Endothelial cell of umbilical vein (primary cell): ENCODE measurements at regions not wholly inside any gene's neighbourhood (a gene's known extent, or its start where the extent isn't known, plus 50 kb on each side); places are given as distances from the start of the nearest gene placed in this dataset.

ENCODE experiments used
- BruUV-seq: library from RNA; stranded (reverse); fragments of 400-500 nt; replicated peaks from 2 replicates; lab custom pipeline; 2021; lab: Mats Ljungman, UMichigan
- CTCF ChIA-PET: fragments of 300-600, 350-600 bp; sonication (Branson Sonifier 250); formaldehyde crosslinking; loops from one replicate; lab custom pipeline; 2021; ENCODE audit warnings: antibody characterized with exemption, inconsistent platforms; lab: Charles Lee
- POLR2A ChIA-PET: fragments of 300-600, 350-600 bp; sonication (Branson Sonifier 250); formaldehyde crosslinking; loops from one replicate; lab custom pipeline; 2021; ENCODE audit warnings: antibody characterized with exemption, inconsistent platforms; lab: Charles Lee
- DNase-seq: peaks from one replicate; pipeline ENCODE4 v3.0.0-alpha.2; 2011; ENCODE audit warnings: low read depth, low spot score
- FAIRE-seq: peaks from 2 replicates; lab custom pipeline; 2011; peaks lifted over from hg19 to GRCh38; lab: Jason Lieb, UNC
- H2AFZ ChIP-seq: 2 replicates; pipeline ENCODE4 v1.6.0; 2012; ENCODE audit warnings: low read depth, low read length, control low read depth, inconsistent platforms
- H3K27ac ChIP-seq: 2 replicates; pipeline ENCODE4 v1.5.1; 2011; ENCODE audit warnings: low read depth, mild to moderate bottlenecking, control low read depth, low read length, moderate library complexity; ENCODE audit not compliant: insufficient read depth
- H3K27me3 ChIP-seq, 2 experiments: 2 replicates each; pipeline versions ENCODE4 v1.6.0 to v1.6.1; 2011; ENCODE audit warnings: low read length in 2 of 2, mixed read lengths in 1 of 2; ENCODE audit not compliant: control insufficient read depth in 2 of 2, insufficient read depth in 2 of 2
- H3K36me3 ChIP-seq, 2 experiments: 2 replicates in 1 of 2; 3 replicates in 1 of 2; pipeline ENCODE4 v1.5.1; 2011; ENCODE audit warnings: low read length in 2 of 2, mild to moderate bottlenecking in 1 of 2, moderate library complexity in 1 of 2; ENCODE audit not compliant: control insufficient read depth in 2 of 2, insufficient read depth in 2 of 2; ENCODE audit errors: extremely low read depth in 1 of 2
- H3K4me1 ChIP-seq: 3 replicates; pipeline ENCODE4 v1.5.1; 2011; ENCODE audit warnings: mild to moderate bottlenecking, low read length; ENCODE audit not compliant: control insufficient read depth, insufficient read depth; ENCODE audit errors: extremely low read depth
- H3K4me2 ChIP-seq: 2 replicates; pipeline ENCODE4 v1.6.1; 2011; ENCODE audit warnings: low read length, control low read depth, mixed read lengths; ENCODE audit not compliant: insufficient read depth
- H3K4me3 ChIP-seq, 3 experiments: fragments of 200-600 bp in 1 of 3; sonication (generic), shearing (Covaris generic) in 1 of 3; replicated peaks in 1 of 3; 2 replicates each; pipeline ENCODE4 v1.5.1; 2011 to 2016; ENCODE audit warnings: control low read depth in 3 of 3, low read length in 3 of 3, mild to moderate bottlenecking in 2 of 3, inconsistent platforms in 1 of 3, low read depth in 1 of 3, moderate library complexity in 1 of 3; ENCODE audit not compliant: insufficient read depth in 1 of 3
- H3K79me2 ChIP-seq: 2 replicates; pipeline ENCODE4 v1.6.0; 2012; ENCODE audit warnings: low read length, inconsistent platforms; ENCODE audit not compliant: control insufficient read depth, insufficient read depth
- H3K9ac ChIP-seq: replicated peaks from 2 replicates; pipeline ENCODE3; 2011; ENCODE audit warnings: low read length, control low read depth; ENCODE audit not compliant: insufficient read depth; ENCODE audit errors: extremely low read depth
- H3K9me1 ChIP-seq: replicated peaks from 3 replicates; pipeline ENCODE4 v1.6.0; 2011; ENCODE audit warnings: mild to moderate bottlenecking, low read length; ENCODE audit not compliant: control insufficient read depth, insufficient read depth; ENCODE audit errors: extremely low read depth
- H3K9me3 ChIP-seq: replicated peaks from 2 replicates; pipeline ENCODE4 v1.5.1; 2012; ENCODE audit warnings: low read length, inconsistent platforms; ENCODE audit not compliant: control insufficient read depth, insufficient read depth
- H4K20me1 ChIP-seq: replicated peaks from 2 replicates; pipeline ENCODE3; 2011; ENCODE audit warnings: mild to moderate bottlenecking, low read length; ENCODE audit not compliant: control insufficient read depth, insufficient read depth; ENCODE audit errors: extremely low read depth
- CTCF ChIP-seq, 2 donors: IDR thresholded peaks; 1 replicate in 1 of 2; 2 replicates in 1 of 2; pipeline ENCODE4 v1.5.1; 2011; ENCODE audit warnings: low read length in 2 of 2, mild to moderate bottlenecking in 2 of 2, moderate library complexity in 2 of 2, control low read depth in 1 of 2, inconsistent platforms in 1 of 2, low read depth in 1 of 2; ENCODE audit not compliant: insufficient read depth in 1 of 2; ENCODE audit errors: extremely low read depth in 1 of 2
- EZH2 ChIP-seq: IDR thresholded peaks from 2 replicates; pipeline ENCODE4 v1.6.1; 2012; ENCODE audit warnings: borderline replicate concordance, low read depth, mild to moderate bottlenecking, moderate library complexity, low read length, inconsistent platforms; ENCODE audit not compliant: severe bottlenecking
- FOS ChIP-seq: IDR thresholded peaks from 2 replicates; pipeline ENCODE4 v1.6.1; 2011; ENCODE audit warnings: mild to moderate bottlenecking, low read length, moderate library complexity, borderline replicate concordance; ENCODE audit not compliant: insufficient read depth
- GATA2 ChIP-seq: IDR thresholded peaks from 2 replicates; pipeline ENCODE4 v1.7.0; 2011; ENCODE audit warnings: low read depth, mild to moderate bottlenecking, moderate library complexity, mixed read lengths, low read length; ENCODE audit not compliant: insufficient read length, insufficient read depth
- JUN ChIP-seq: IDR thresholded peaks from 2 replicates; pipeline ENCODE4 v1.6.1; 2011; ENCODE audit warnings: borderline replicate concordance, low read depth; ENCODE audit not compliant: insufficient read length, insufficient read depth
- MYC ChIP-seq: IDR thresholded peaks from one replicate; pipeline ENCODE4 v1.6.1; 2011; ENCODE audit warnings: mild to moderate bottlenecking, low read depth, low read length
- POLR2A ChIP-seq: IDR thresholded peaks from 2 replicates; pipeline ENCODE4 v1.6.1; 2012; ENCODE audit warnings: low read depth, mild to moderate bottlenecking, control low read depth, low read length
- POLR2AphosphoS5 ChIP-seq: IDR thresholded peaks from 2 replicates; pipeline ENCODE4 v1.6.1; 2012; ENCODE audit warnings: low read depth, mild to moderate bottlenecking, control low read depth, low read length, moderate library complexity; ENCODE audit not compliant: insufficient read depth
- dilution Hi-C: fragments of 300-500 bp; cut with MboI; formaldehyde crosslinking; loops from one replicate; pipeline ENCODE4 v1.15.0; 2019; ENCODE audit warnings: low sequenced_read_pairs; ENCODE audit not compliant: extremely low pct_ligation_motif_present
- intact Hi-C: fragments of 100-400 bp; cut with micrococcal nuclease; formaldehyde crosslinking; loops from one replicate; pipeline ENCODE4 v1.10.0; 2022
- TF ChIP-seq, protein P1 (sequence below): IDR thresholded peaks from 2 replicates; pipeline ENCODE4 v1.6.1; 2011; ENCODE audit not compliant: insufficient read depth, insufficient read length

GRCh38 chr2:221215487-221215886 lies 356.6 kb downstream of the EPHA4 start:
- Histone ChIP-seq H3K9ac (no peak overlapping the region), H3K27ac (no peak overlapping the region), H2AFZ (no peak overlapping the region), H3K36me3 (no peaks in the 10 kb centered on the region), H3K4me1 (no peaks in the 10 kb centered on the region), H3K4me2 (no peak overlapping the region), H3K27me3 (no peaks in the 10 kb centered on the region), H3K4me3 (no peak overlapping the region), H3K9me3 (no peaks in the 10 kb centered on the region), H3K79me2 (no peaks in the 10 kb centered on the region), H3K9me1 (no peaks in the 10 kb centered on the region), H4K20me1 (no peaks in the 10 kb centered on the region)
- no peak for DNase-seq
- TF ChIP-seq GATA2 (no peak), POLR2A (no peak), FOS (no peak)
- intact Hi-C loops (no loop called here), dilution Hi-C loops (no loop called here)
- no peak for FAIRE-seq
- BruUV-seq: no TSS peak
- ChIA-PET POLR2A (no interaction called here), CTCF (no interaction called here)

DNA sequence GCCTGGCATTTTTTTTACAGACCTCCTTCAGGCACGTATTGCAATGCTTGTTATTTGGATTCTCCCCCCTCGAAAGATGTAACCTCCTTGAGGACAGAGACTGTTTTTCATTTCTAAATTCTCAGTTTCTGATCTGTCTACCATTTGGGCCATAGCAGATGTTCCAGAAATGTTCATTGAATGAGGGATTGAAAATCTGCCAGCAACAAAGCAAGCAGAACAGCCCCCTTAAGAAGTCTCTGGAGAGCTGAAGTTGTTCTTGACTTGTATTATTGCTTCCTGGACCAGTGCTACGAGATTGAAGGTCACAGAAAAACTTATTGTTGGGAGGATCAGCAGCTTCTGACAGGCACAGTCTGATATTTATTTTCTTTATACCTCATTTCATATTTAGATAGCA lies 355.5 kb downstream of the EPHA4 start:
- Histone ChIP-seq H3K4me2 (no peak overlapping the region), H4K20me1 (no peaks in the 10 kb centered on the region), H2AFZ (no peak overlapping the region), H3K79me2 (no peaks in the 10 kb centered on the region), H3K9me1 (no peaks in the 10 kb centered on the region), H3K4me3 (no peak overlapping the region), H3K4me1 (no peaks in the 10 kb centered on the region), H3K36me3 (no peaks in the 10 kb centered on the region), H3K9ac (no peak overlapping the region), H3K27ac (no peak overlapping the region), H3K27me3 (no peaks in the 10 kb centered on the region), H3K9me3 (no peaks in the 10 kb centered on the region)
- POLR2A ChIA-PET: no interaction called here
- dilution Hi-C loops (no loop called here), intact Hi-C loops (no loop called here)
- no peak for FAIRE-seq
- CTCF ChIA-PET: no interaction called here
- DNase-seq: no peak
- no peak for TF ChIP-seq GATA2
- TF ChIP-seq CTCF (IDR thresholded peaks at IDR 0.05; ENCODE audit: extremely low read depth in 1 of 2, insufficient read depth in 1 of 2, low read depth in 1 of 2, low read length in 2 of 2): no peak
- no peak for TF ChIP-seq POLR2AphosphoS5
- no peak for TF ChIP-seq EZH2
- TF ChIP-seq MYC: no peak
- TF ChIP-seq FOS: no peak
- no peak for TF ChIP-seq JUN
- no peak for TF ChIP-seq POLR2A
- TF ChIP-seq, protein P1, sequence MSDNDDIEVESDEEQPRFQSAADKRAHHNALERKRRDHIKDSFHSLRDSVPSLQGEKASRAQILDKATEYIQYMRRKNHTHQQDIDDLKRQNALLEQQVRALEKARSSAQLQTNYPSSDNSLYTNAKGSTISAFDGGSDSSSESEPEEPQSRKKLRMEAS: no peak
- no TSS peak for BruUV-seq
